H9 (cell line): ENCODE measurements at regions not wholly inside any gene's neighbourhood (a gene's known extent, or its start where the extent isn't known, plus 50 kb on each side); places are given as distances from the start of the nearest gene placed in this dataset.

Experiments
- DNase-seq: peaks from one replicate; pipeline ENCODE4 v3.0.0-alpha.2; 2017
- H2AFZ ChIP-seq: one replicate; pipeline ENCODE4 v1.6.1; 2013; ENCODE audit warnings: mild to moderate bottlenecking, low read length, control low read depth, moderate library complexity
- H2AK5ac ChIP-seq: 2 replicates; pipeline ENCODE4 v1.6.1; 2013; ENCODE audit warnings: low read length, control low read depth, mixed read lengths; ENCODE audit not compliant: insufficient read length
- H2BK120ac ChIP-seq: one replicate; pipeline ENCODE4 v1.6.1; 2013; ENCODE audit warnings: low read depth, mild to moderate bottlenecking, low read length, control low read depth, inconsistent platforms; ENCODE audit not compliant: poor library complexity, severe bottlenecking
- H2BK12ac ChIP-seq: 2 replicates; pipeline ENCODE4 v1.6.1; 2013; ENCODE audit warnings: low read length, control low read depth, mixed read lengths, low read depth; ENCODE audit not compliant: insufficient read length
- H2BK15ac ChIP-seq: 2 replicates; pipeline ENCODE4 v1.6.1; 2013; ENCODE audit warnings: low read depth, low read length, control low read depth
- H2BK20ac ChIP-seq: one replicate; pipeline ENCODE4 v1.6.1; 2013; ENCODE audit warnings: low read depth, mild to moderate bottlenecking, low read length, control low read depth, inconsistent platforms; ENCODE audit not compliant: poor library complexity, severe bottlenecking
- H2BK5ac ChIP-seq: 2 replicates; pipeline ENCODE4 v1.6.1; 2013; ENCODE audit warnings: low read length, control low read depth, mixed read lengths; ENCODE audit not compliant: insufficient read length
- H3K14ac ChIP-seq: 2 replicates; pipeline ENCODE4 v1.6.1; 2013; ENCODE audit warnings: low read length, control low read depth; ENCODE audit not compliant: insufficient read depth
- H3K18ac ChIP-seq: 2 replicates; pipeline ENCODE4 v1.6.1; 2013; ENCODE audit warnings: low read depth, mild to moderate bottlenecking, mixed read lengths, low read length, control low read depth; ENCODE audit not compliant: insufficient read length
- H3K23ac ChIP-seq: 2 replicates; pipeline ENCODE4 v1.6.1; 2013; ENCODE audit warnings: low read length, control low read depth, mixed read lengths, low read depth; ENCODE audit not compliant: insufficient read length
- H3K23me2 ChIP-seq: 2 replicates; pipeline ENCODE4 v1.6.1; 2013; ENCODE audit warnings: low read depth, mild to moderate bottlenecking, mixed read lengths, low read length, control low read depth; ENCODE audit not compliant: insufficient read length, poor library complexity, severe bottlenecking
- H3K27ac ChIP-seq: 2 replicates; pipeline ENCODE4 v1.5.1; 2013; ENCODE audit warnings: low read length, control low read depth, mixed read lengths, low read depth; ENCODE audit not compliant: insufficient read length
- H3K27me3 ChIP-seq: 2 replicates; pipeline ENCODE4 v1.6.1; 2013; ENCODE audit warnings: low read length, control low read depth, inconsistent platforms; ENCODE audit not compliant: insufficient read depth
- H3K4ac ChIP-seq: 2 replicates; pipeline ENCODE4 v1.6.1; 2013; ENCODE audit warnings: low read depth, mild to moderate bottlenecking, control low read depth, inconsistent platforms, low read length, moderate library complexity
- H3K4me1 ChIP-seq: 2 replicates; pipeline ENCODE4 v1.6.1; 2013; ENCODE audit warnings: low read length, control low read depth, inconsistent platforms; ENCODE audit not compliant: insufficient read depth
- H3K4me2 ChIP-seq: 2 replicates; pipeline ENCODE4 v1.6.1; 2013; ENCODE audit warnings: low read length, control low read depth, mixed read lengths; ENCODE audit not compliant: insufficient read length, insufficient read depth
- H3K56ac ChIP-seq: 2 replicates; pipeline ENCODE4 v1.6.1; 2013; ENCODE audit warnings: low read depth, mild to moderate bottlenecking, mixed read lengths, low read length, control low read depth; ENCODE audit not compliant: insufficient read length
- H3K79me1 ChIP-seq: 2 replicates; pipeline ENCODE4 v1.6.1; 2013; ENCODE audit warnings: low read depth, mild to moderate bottlenecking, moderate library complexity, low read length, control low read depth, inconsistent platforms; ENCODE audit not compliant: insufficient read depth, poor library complexity, severe bottlenecking
- H3K79me2 ChIP-seq: 2 replicates; pipeline ENCODE4 v1.6.1; 2013; ENCODE audit warnings: low read length, control low read depth, inconsistent platforms; ENCODE audit not compliant: insufficient read depth
- H3K9ac ChIP-seq: 2 replicates; pipeline ENCODE4 v1.6.1; 2013; ENCODE audit warnings: low read length, control low read depth, mixed read lengths; ENCODE audit not compliant: insufficient read length; ENCODE audit errors: extremely low read depth
- H3K9me3 ChIP-seq: one replicate; pipeline ENCODE4 v1.6.1; 2013; ENCODE audit warnings: low read depth, low read length, inconsistent platforms; ENCODE audit not compliant: control insufficient read depth
- H3T11ph ChIP-seq: one replicate; pipeline ENCODE4 v1.6.1; 2013; ENCODE audit warnings: mild to moderate bottlenecking, low read length, control low read depth, inconsistent platforms
- H4K20me1 ChIP-seq: one replicate; pipeline ENCODE4 v1.6.1; 2013; ENCODE audit not compliant: control insufficient read depth, insufficient read length, insufficient read depth
- H4K5ac ChIP-seq: 2 replicates; pipeline ENCODE4 v1.6.1; 2013; ENCODE audit warnings: low read depth, mild to moderate bottlenecking, mixed read lengths, low read length, control low read depth; ENCODE audit not compliant: insufficient read length
- H4K8ac ChIP-seq: replicated peaks from 2 replicates; pipeline ENCODE4 v1.6.1; 2013; ENCODE audit warnings: low read length, control low read depth, mixed read lengths, low read depth; ENCODE audit not compliant: insufficient read length
- H4K91ac ChIP-seq: 2 replicates; pipeline ENCODE4 v1.6.1; 2013; ENCODE audit warnings: low read depth, mild to moderate bottlenecking, moderate library complexity, mixed read lengths, low read length, control low read depth; ENCODE audit not compliant: insufficient read length
- H3K27ac Mint-ChIP-seq, 3 experiments: 2 replicates in 2 of 3; 3 replicates in 1 of 3; pipeline ENCODE4 v1.8.0; 2020 to 2021; ENCODE audit warnings: mixed read lengths in 3 of 3, mild to moderate bottlenecking in 1 of 3, moderate library complexity in 1 of 3
- H3K27me3 Mint-ChIP-seq: 2 replicates; pipeline ENCODE4 v1.8.0; 2021; ENCODE audit warnings: low read depth, mild to moderate bottlenecking, moderate library complexity, mixed read lengths
- H3K36me3 Mint-ChIP-seq, 3 experiments: 2 replicates in 2 of 3; 3 replicates in 1 of 3; pipeline ENCODE4 v1.8.0; 2020 to 2021; ENCODE audit warnings: low read depth in 3 of 3, mixed read lengths in 3 of 3; ENCODE audit not compliant: insufficient read depth in 1 of 3
- H3K4me1 Mint-ChIP-seq, 2 experiments: 2 replicates each; pipeline ENCODE4 v1.8.0; 2020; ENCODE audit warnings: mixed read lengths in 2 of 2
- H3K4me3 Mint-ChIP-seq, 2 experiments: 2 replicates in 1 of 2; 3 replicates in 1 of 2; pipeline ENCODE4 v1.8.0; 2020 to 2021; ENCODE audit warnings: mild to moderate bottlenecking in 2 of 2, mixed read lengths in 2 of 2, moderate library complexity in 1 of 2
- H3K9me3 Mint-ChIP-seq, 2 experiments: 2 replicates in 1 of 2; 3 replicates in 1 of 2; pipeline ENCODE4 v1.8.0; 2020; ENCODE audit warnings: mild to moderate bottlenecking in 2 of 2, mixed read lengths in 2 of 2, moderate library complexity in 1 of 2
- CTCF ChIP-seq: fragments of 200-600 bp; sonication (generic); conservative IDR thresholded peaks from 3 replicates; pipeline ENCODE4 v1.8.0; 2021; ENCODE audit warnings: antibody characterized with exemption, mild to moderate bottlenecking
- WGBS: extraction: QIAGEN DNeasy Blood & Tissue Kit; methylation state at CpG from one replicate; pipeline ENCODE4 v1.1.7; 2013; ENCODE audit warnings: missing lambda C conversion rate, low lambda C conversion rate, mixed read lengths; ENCODE audit not compliant: insufficient read length; ENCODE audit errors: extremely low coverage; 5-methylcytosine and 5-hydroxymethylcytosine counted together

- Mint-ChIP-seq H3K36me3 (no peaks in the 10 kb centered on the region), H3K27me3 (no peaks in the 10 kb centered on the region)
Measured at GRCh38 chr5:165202519-165202910, 1697.1 kb downstream of the MAT2B start.

More at GRCh38 chr5:165202519-165202910, 1697.1 kb downstream of the MAT2B start:
- Histone ChIP-seq H3K18ac (no peak overlapping the region), H4K8ac (no peak overlapping the region), H4K20me1 (no peaks in the 10 kb centered on the region), H2BK15ac (no peak overlapping the region), H3K27me3 (no peaks in the 10 kb centered on the region), H3K9ac (no peak overlapping the region), H4K5ac (no peak overlapping the region), H3K4me1 (no peaks in the 10 kb centered on the region; the same call in 1 of the 2 replicates), H4K91ac (no peak overlapping the region), H2BK12ac (no peak overlapping the region), H3K23me2 (no peaks in the 10 kb centered on the region), H3K14ac (no peak overlapping the region), H2BK5ac (no peak overlapping the region), H3K56ac (no peak overlapping the region), H3K9me3 (no peaks in the 10 kb centered on the region), H3K4ac (no peak overlapping the region), H2AK5ac (no peak overlapping the region), H2BK120ac (no peak overlapping the region), H3K27ac (no peak overlapping the region), H3T11ph (no peak overlapping the region), H3K79me1 (no peaks in the 10 kb centered on the region), H3K79me2 (no peaks in the 10 kb centered on the region), H2BK20ac (no peak overlapping the region), H2AFZ (no peak overlapping the region), H3K4me2 (no peak overlapping the region), H3K23ac (no peak overlapping the region)
- no peak for TF ChIP-seq CTCF
- Mint-ChIP-seq H3K4me3 (no peak overlapping the region), H3K27ac (no peak overlapping the region), H3K9me3 (no peaks in the 10 kb centered on the region), H3K4me1 (peaks cover 23 to 24% of the 10 kb centered on the region in 2 experiments)
- no CpG with 5 or more reads among the region's 3 CpGs for WGBS
- no peak for DNase-seq
